HepG2 (cell line): ENCODE measurements at regions not wholly inside any gene's neighbourhood (a gene's known extent, or its start where the extent isn't known, plus 50 kb on each side); places are given as distances from the start of the nearest gene placed in this dataset.

Experiments used
- CC2D1A ChIP-seq: sonication (generic); formaldehyde crosslinking; IDR thresholded peaks from 2 replicates; pipeline ENCODE4 v1.8.1; 2023; ENCODE audit warnings: mild to moderate bottlenecking, missing genetic modification reagents
- FIP1L1 ChIP-seq: fragments of 200-400 bp; formaldehyde crosslinking; IDR thresholded peaks from 2 replicates; pipeline ENCODE4 v1.6.1; 2018; ENCODE audit warnings: low read depth, mild to moderate bottlenecking, low read length, moderate library complexity, borderline replicate concordance; ENCODE audit not compliant: insufficient read depth
- RBM22 ChIP-seq: fragments of 200-400 bp; formaldehyde crosslinking; optimal IDR thresholded peaks from 2 replicates; pipeline ENCODE3; 2017; ENCODE audit warnings: mild to moderate bottlenecking, low read length, moderate library complexity
- SIN3A ChIP-seq: IDR thresholded peaks from 2 replicates; pipeline ENCODE4 v1.6.1; 2011; ENCODE audit warnings: low read depth, mild to moderate bottlenecking, control low read depth, low read length, borderline replicate concordance
- SOX6 ChIP-seq, 2 experiments: fragments of 450-650 bp in 1 of 2; sonication (generic) in 1 of 2; formaldehyde crosslinking in 1 of 2; IDR thresholded peaks; 2 replicates each; pipeline versions ENCODE4 v1.4.0 to v1.6.1; 2017 to 2020; ENCODE audit warnings: antibody characterized with exemption in 1 of 2, mild to moderate bottlenecking in 1 of 2, missing genetic modification reagents in 1 of 2
- ZNF282 ChIP-seq: fragments of 450-650 bp; IDR thresholded peaks from 2 replicates; pipeline ENCODE4 v1.6.1; 2018; ENCODE audit not compliant: partially characterized antibody
- TF ChIP-seq, protein P1 (sequence below), 2 experiments: fragments of 450-650 bp in 1 of 2; sonication (generic) in 1 of 2; formaldehyde crosslinking in 1 of 2; IDR thresholded peaks; 2 replicates each; pipeline versions ENCODE4 v1.6.1 to v1.8.0; 2016 to 2022; ENCODE audit warnings: antibody characterized with exemption in 1 of 2, mild to moderate bottlenecking in 1 of 2, missing genetic modification reagents in 1 of 2
- TF ChIP-seq, protein P2 (sequence below): sonication (generic); formaldehyde crosslinking; IDR thresholded peaks from 2 replicates; pipeline ENCODE4 v1.4.0; 2020; ENCODE audit warnings: missing genetic modification reagents, borderline replicate concordance
- TF ChIP-seq, protein P3 (sequence below): sonication (generic); formaldehyde crosslinking; conservative IDR thresholded peaks from 2 replicates; pipeline ENCODE4 v1.4.0; 2020; ENCODE audit warnings: missing genetic modification reagents

DNA sequence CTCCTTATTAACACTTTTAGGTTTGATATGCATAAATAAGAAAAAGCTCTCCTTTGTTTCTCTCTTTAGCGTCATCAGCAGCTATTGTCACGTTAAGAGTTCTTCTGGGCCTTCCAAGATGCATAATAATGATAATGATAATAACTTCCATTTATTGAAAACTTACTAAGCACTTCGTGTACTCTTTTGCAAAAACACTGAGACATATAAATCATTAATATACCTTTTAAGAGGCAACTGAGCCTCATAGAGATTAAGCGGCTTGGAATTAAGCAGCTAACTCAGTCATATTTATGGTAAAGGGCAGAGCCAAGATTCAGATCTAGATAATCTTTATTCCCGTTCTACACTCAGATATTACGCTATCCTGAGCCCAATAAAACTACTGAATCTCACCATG, 1105.1 kb downstream of the OLFM4 start (continued):
- TF ChIP-seq, protein P1, sequence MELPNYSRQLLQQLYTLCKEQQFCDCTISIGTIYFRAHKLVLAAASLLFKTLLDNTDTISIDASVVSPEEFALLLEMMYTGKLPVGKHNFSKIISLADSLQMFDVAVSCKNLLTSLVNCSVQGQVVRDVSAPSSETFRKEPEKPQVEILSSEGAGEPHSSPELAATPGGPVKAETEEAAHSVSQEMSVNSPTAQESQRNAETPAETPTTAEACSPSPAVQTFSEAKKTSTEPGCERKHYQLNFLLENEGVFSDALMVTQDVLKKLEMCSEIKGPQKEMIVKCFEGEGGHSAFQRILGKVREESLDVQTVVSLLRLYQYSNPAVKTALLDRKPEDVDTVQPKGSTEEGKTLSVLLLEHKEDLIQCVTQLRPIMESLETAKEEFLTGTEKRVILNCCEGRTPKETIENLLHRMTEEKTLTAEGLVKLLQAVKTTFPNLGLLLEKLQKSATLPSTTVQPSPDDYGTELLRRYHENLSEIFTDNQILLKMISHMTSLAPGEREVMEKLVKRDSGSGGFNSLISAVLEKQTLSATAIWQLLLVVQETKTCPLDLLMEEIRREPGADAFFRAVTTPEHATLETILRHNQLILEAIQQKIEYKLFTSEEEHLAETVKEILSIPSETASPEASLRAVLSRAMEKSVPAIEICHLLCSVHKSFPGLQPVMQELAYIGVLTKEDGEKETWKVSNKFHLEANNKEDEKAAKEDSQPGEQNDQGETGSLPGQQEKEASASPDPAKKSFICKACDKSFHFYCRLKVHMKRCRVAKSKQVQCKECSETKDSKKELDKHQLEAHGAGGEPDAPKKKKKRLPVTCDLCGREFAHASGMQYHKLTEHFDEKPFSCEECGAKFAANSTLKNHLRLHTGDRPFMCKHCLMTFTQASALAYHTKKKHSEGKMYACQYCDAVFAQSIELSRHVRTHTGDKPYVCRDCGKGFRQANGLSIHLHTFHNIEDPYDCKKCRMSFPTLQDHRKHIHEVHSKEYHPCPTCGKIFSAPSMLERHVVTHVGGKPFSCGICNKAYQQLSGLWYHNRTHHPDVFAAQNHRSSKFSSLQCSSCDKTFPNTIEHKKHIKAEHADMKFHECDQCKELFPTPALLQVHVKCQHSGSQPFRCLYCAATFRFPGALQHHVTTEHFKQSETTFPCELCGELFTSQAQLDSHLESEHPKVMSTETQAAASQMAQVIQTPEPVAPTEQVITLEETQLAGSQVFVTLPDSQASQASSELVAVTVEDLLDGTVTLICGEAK (IDR thresholded peaks at IDR 0.05): no peak
- TF ChIP-seq, protein P1 (CRISPR knock-in tag; IDR thresholded peaks at IDR 0.05): no peak
- TF ChIP-seq ZNF282: no peak
- TF ChIP-seq FIP1L1: no peak
- TF ChIP-seq, protein P2, sequence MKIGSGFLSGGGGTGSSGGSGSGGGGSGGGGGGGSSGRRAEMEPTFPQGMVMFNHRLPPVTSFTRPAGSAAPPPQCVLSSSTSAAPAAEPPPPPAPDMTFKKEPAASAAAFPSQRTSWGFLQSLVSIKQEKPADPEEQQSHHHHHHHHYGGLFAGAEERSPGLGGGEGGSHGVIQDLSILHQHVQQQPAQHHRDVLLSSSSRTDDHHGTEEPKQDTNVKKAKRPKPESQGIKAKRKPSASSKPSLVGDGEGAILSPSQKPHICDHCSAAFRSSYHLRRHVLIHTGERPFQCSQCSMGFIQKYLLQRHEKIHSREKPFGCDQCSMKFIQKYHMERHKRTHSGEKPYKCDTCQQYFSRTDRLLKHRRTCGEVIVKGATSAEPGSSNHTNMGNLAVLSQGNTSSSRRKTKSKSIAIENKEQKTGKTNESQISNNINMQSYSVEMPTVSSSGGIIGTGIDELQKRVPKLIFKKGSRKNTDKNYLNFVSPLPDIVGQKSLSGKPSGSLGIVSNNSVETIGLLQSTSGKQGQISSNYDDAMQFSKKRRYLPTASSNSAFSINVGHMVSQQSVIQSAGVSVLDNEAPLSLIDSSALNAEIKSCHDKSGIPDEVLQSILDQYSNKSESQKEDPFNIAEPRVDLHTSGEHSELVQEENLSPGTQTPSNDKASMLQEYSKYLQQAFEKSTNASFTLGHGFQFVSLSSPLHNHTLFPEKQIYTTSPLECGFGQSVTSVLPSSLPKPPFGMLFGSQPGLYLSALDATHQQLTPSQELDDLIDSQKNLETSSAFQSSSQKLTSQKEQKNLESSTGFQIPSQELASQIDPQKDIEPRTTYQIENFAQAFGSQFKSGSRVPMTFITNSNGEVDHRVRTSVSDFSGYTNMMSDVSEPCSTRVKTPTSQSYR: no peak
- TF ChIP-seq, protein P3, sequence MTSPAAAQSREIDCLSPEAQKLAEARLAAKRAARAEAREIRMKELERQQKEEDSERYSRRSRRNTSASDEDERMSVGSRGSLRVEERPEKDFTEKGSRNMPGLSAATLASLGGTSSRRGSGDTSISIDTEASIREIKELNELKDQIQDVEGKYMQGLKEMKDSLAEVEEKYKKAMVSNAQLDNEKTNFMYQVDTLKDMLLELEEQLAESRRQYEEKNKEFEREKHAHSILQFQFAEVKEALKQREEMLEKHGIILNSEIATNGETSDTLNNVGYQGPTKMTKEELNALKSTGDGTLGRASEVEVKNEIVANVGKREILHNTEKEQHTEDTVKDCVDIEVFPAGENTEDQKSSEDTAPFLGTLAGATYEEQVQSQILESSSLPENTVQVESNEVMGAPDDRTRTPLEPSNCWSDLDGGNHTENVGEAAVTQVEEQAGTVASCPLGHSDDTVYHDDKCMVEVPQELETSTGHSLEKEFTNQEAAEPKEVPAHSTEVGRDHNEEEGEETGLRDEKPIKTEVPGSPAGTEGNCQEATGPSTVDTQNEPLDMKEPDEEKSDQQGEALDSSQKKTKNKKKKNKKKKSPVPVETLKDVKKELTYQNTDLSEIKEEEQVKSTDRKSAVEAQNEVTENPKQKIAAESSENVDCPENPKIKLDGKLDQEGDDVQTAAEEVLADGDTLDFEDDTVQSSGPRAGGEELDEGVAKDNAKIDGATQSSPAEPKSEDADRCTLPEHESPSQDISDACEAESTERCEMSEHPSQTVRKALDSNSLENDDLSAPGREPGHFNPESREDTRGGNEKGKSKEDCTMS (CRISPR knock-in tag): no peak
- TF ChIP-seq CC2D1A (CRISPR knock-in tag): no peak
- TF ChIP-seq RBM22: no peak
- no peak for TF ChIP-seq SOX6 (IDR thresholded peaks at IDR 0.05)
- TF ChIP-seq SOX6 (CRISPR knock-in tag; IDR thresholded peaks at IDR 0.05): no peak
- no peak for TF ChIP-seq SIN3A
